Mesothelial cell of epicardium (in vitro differentiated cells): ENCODE measurements at regions not wholly inside any gene's neighbourhood (a gene's known extent, or its start where the extent isn't known, plus 50 kb on each side); places are given as distances from the start of the nearest gene placed in this dataset.

ENCODE experiments used
- DNase-seq, 2 experiments: peaks; one replicate each; pipeline ENCODE4 v3.0.0; 2021; ENCODE audit warnings: low spot score in 2 of 2; ENCODE audit not compliant: unreplicated experiment in 2 of 2
- H3K27ac Mint-ChIP-seq: 2 replicates; pipeline ENCODE4 v1.8.0; 2021; ENCODE audit warnings: mixed read lengths
- H3K27me3 Mint-ChIP-seq: 2 replicates; pipeline ENCODE4 v1.8.0; 2021; ENCODE audit warnings: low read depth, mixed read lengths
- H3K36me3 Mint-ChIP-seq: 2 replicates; pipeline ENCODE4 v1.8.0; 2021; ENCODE audit warnings: mixed read lengths
- H3K4me1 Mint-ChIP-seq: 2 replicates; pipeline ENCODE4 v1.8.0; 2021; ENCODE audit warnings: mixed read lengths
- H3K4me3 Mint-ChIP-seq: 2 replicates; pipeline ENCODE4 v1.8.0; 2021; ENCODE audit warnings: mild to moderate bottlenecking, moderate library complexity, mixed read lengths
- H3K9me3 Mint-ChIP-seq: 2 replicates; pipeline ENCODE4 v1.8.0; 2021; ENCODE audit warnings: mixed read lengths
- CTCF ChIP-seq: fragments of 200-600 bp; sonication (generic); IDR thresholded peaks from one replicate; pipeline ENCODE4 v1.5.0; 2021; ENCODE audit warnings: antibody characterized with exemption; ENCODE audit not compliant: unreplicated experiment

GRCh38 chr13:77458736-77459135 is 76.8 kb upstream of the SCEL start:
- Mint-ChIP-seq H3K9me3 (no peaks in the 10 kb centered on the region), H3K36me3 (no peaks in the 10 kb centered on the region), H3K27ac (no peak overlapping the region), H3K27me3 (no peaks in the 10 kb centered on the region), H3K4me3 (no peak overlapping the region), H3K4me1 (peaks cover 5% of the 10 kb centered on the region)
- TF ChIP-seq CTCF, result no peak
- no peak for DNase-seq

- no peak overlapping the region for H3K27ac Mint-ChIP-seq
- peaks cover 5% of the 10 kb centered on the region for H3K4me1 Mint-ChIP-seq
- no peak for TF ChIP-seq CTCF
- DNase-seq, result no peak
- no peaks in the 10 kb centered on the region for H3K9me3 Mint-ChIP-seq
- no peaks in the 10 kb centered on the region for H3K27me3 Mint-ChIP-seq
- H3K36me3 Mint-ChIP-seq, result no peaks in the 10 kb centered on the region
- no peak overlapping the region for H3K4me3 Mint-ChIP-seq
These were observed 77.5 kb upstream of the SCEL start for GRCh38 chr13:77457966-77458365.

DNA sequence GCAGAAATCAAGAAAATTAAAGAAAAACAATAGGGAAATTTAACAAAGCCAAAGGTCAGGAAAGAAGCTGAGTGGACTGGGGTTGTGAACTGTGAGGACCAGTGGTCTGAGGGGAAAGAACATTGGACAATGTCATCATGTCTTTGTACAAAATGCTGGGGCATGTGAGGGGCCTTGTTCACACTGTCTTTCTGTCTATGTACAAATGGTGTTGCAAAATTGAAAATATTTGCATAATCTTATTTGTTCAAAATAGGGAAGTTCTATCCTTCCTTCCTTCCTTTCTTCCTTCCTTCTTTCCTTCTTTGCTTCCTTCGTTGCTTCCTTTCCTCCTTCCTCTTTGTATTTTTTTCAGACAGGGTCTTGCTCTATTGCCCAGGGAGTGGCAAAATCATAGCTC is 79.2 kb upstream of the SCEL start:
- Mint-ChIP-seq H3K9me3 (no peaks in the 10 kb centered on the region), H3K27ac (no peak overlapping the region), H3K4me1 (peaks cover 5% of the 10 kb centered on the region), H3K4me3 (no peak overlapping the region), H3K36me3 (no peaks in the 10 kb centered on the region), H3K27me3 (no peaks in the 10 kb centered on the region)
- TF ChIP-seq CTCF, result no peak
- no peak for DNase-seq

DNA sequence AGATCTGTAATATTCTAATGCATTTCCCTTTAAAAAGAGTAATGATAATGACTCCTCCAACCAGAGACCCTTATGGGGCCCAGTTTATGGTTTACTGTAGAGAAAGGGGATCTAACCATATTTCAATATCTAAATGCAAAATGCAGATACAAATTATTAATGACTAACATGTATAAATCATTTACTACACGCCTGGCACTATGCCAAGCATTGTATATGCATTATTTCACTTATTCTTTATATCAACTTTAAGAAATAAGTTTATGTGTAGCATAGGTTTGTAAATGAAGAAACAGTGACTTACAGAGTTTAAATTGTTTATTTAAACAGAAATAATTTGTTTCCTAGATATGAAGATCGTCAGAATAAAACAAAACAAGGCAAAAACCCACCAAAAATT is 86.2 kb upstream of the SCEL start:
- H3K36me3 Mint-ChIP-seq, result no peaks in the 10 kb centered on the region
- no peak for DNase-seq
- H3K27me3 Mint-ChIP-seq, result no peaks in the 10 kb centered on the region
- TF ChIP-seq CTCF, result no peak
- H3K4me1 Mint-ChIP-seq, result peaks cover 3% of the 10 kb centered on the region
- no peak overlapping the region for H3K27ac Mint-ChIP-seq
- no peak overlapping the region for H3K4me3 Mint-ChIP-seq
- peaks cover 1% of the 10 kb centered on the region for H3K9me3 Mint-ChIP-seq

DNA sequence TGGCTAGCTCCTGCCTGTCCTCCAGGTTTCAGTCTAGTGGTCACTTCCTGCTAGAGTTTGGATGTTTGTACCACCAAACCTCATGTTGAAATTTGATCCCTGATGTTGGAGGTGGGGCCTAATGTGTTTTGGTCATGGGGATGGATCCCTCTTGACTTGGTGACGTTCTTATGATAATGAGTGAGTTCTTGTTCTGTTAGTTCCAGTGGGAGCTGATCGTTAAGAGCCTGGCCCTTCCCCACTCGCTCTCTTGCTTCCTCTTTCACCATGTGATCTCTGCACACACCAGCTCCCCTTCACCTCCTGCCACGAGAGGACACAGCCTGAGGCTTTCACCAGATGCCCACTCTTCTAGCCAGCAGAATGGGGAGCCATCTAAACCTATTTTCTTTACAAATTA is 86.8 kb upstream of the SCEL start:
- Mint-ChIP-seq H3K4me1 (peaks cover 3% of the 10 kb centered on the region), H3K27ac (no peak overlapping the region), H3K36me3 (no peaks in the 10 kb centered on the region), H3K9me3 (peaks cover 2% of the 10 kb centered on the region), H3K4me3 (no peak overlapping the region), H3K27me3 (no peaks in the 10 kb centered on the region)
- no peak for DNase-seq
- TF ChIP-seq CTCF, result no peak

DNA sequence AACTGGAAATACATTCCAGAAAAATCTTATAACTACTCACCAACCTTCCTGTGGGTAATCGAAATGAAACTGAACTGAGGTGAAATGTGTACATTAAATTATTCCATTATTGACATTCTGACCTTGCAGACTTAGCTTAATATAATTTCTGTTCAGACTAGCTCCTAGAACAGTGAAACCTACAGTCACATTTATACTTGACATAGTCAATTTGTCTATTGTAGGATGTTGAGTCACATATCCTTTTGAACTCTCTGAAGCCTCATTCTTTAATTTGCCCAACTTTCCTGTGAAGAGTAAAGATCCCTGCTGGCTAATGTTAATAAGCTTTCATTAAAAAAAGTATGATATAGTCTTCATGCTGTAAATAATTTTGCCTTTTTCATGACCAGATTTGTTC is 92.0 kb upstream of the SCEL start:
- Mint-ChIP-seq H3K27ac (no peak overlapping the region), H3K4me3 (no peak overlapping the region), H3K9me3 (peaks cover 17% of the 10 kb centered on the region), H3K27me3 (peaks cover 19% of the 10 kb centered on the region), H3K4me1 (peaks cover 3% of the 10 kb centered on the region), H3K36me3 (no peaks in the 10 kb centered on the region)
- TF ChIP-seq CTCF, result no peak
- no peak for DNase-seq
